HepG2 (cell line): ENCODE measurements at regions not wholly inside any gene's neighbourhood (a gene's known extent, or its start where the extent isn't known, plus 50 kb on each side); places are given as distances from the start of the nearest gene placed in this dataset.

Experiments
- ARHGAP35 ChIP-seq: sonication (generic); formaldehyde crosslinking; IDR thresholded peaks from 2 replicates; pipeline ENCODE4 v1.9.0; 2022; ENCODE audit warnings: mild to moderate bottlenecking, inconsistent platforms, moderate library complexity, missing genetic modification reagents, borderline replicate concordance
- ATAD3A ChIP-seq: sonication (generic); formaldehyde crosslinking; IDR thresholded peaks from 2 replicates; pipeline ENCODE4 v1.4.0; 2020; ENCODE audit warnings: missing genetic modification reagents
- BRCA1 ChIP-seq: sonication (generic); formaldehyde crosslinking; IDR thresholded peaks from 2 replicates; pipeline ENCODE4 v1.4.0; 2020; ENCODE audit warnings: missing genetic modification reagents
- BRD4 ChIP-seq: sonication (generic); formaldehyde crosslinking; IDR thresholded peaks from 2 replicates; pipeline ENCODE4 v1.4.0; 2020; ENCODE audit warnings: missing genetic modification reagents
- ELF1 ChIP-seq: sonication (generic); formaldehyde crosslinking; IDR thresholded peaks from 2 replicates; pipeline ENCODE4 v1.4.0; 2020; ENCODE audit warnings: missing genetic modification reagents
- FOXK2 ChIP-seq: fragments of 450-650 bp; IDR thresholded peaks from 2 replicates; pipeline ENCODE4 v1.6.1; 2016
- KAT2B ChIP-seq: fragments of 150-350 bp; IDR thresholded peaks from 2 replicates; pipeline ENCODE4 v1.6.1; 2014; ENCODE audit warnings: low read depth, low read length, borderline replicate concordance
- KIAA2018 ChIP-seq: sonication (generic); formaldehyde crosslinking; IDR thresholded peaks from 2 replicates; pipeline ENCODE4 v1.5.0; 2020; ENCODE audit warnings: mild to moderate bottlenecking, missing genetic modification reagents, borderline replicate concordance
- KLF13 ChIP-seq: sonication (generic); formaldehyde crosslinking; IDR thresholded peaks from 2 replicates; pipeline ENCODE4 v1.4.0; 2020; ENCODE audit warnings: mild to moderate bottlenecking, missing genetic modification reagents
- MBNL3 ChIP-seq: fragments of 250-450 bp; sonication (Bioruptor Pico); conservative IDR thresholded peaks from 2 replicates; pipeline ENCODE4 v1.8.0; 2022; ENCODE audit warnings: mild to moderate bottlenecking, inconsistent platforms
- NCOA1 ChIP-seq: sonication (generic); formaldehyde crosslinking; IDR thresholded peaks from 2 replicates; pipeline ENCODE4 v1.9.0; 2021; ENCODE audit warnings: missing genetic modification reagents
- RORA ChIP-seq: sonication (generic); formaldehyde crosslinking; IDR thresholded peaks from 2 replicates; pipeline ENCODE4 v1.5.0; 2020; ENCODE audit warnings: mild to moderate bottlenecking, missing genetic modification reagents, moderate library complexity
- SCMH1 ChIP-seq: sonication (generic); formaldehyde crosslinking; IDR thresholded peaks from 2 replicates; pipeline ENCODE4 v1.9.0; 2021; ENCODE audit warnings: missing genetic modification reagents, mild to moderate bottlenecking, borderline replicate concordance
- SETDB1 ChIP-seq: sonication (generic); formaldehyde crosslinking; IDR thresholded peaks from 2 replicates; pipeline ENCODE4 v1.5.1; 2020; ENCODE audit warnings: missing genetic modification reagents, mild to moderate bottlenecking, borderline replicate concordance
- SMARCE1 ChIP-seq: fragments of 450-650 bp; IDR thresholded peaks from 2 replicates; pipeline ENCODE4 v1.6.1; 2017; ENCODE audit warnings: borderline replicate concordance
- TGIF2 ChIP-seq: IDR thresholded peaks from 2 replicates; pipeline ENCODE4 v1.6.1; 2016; ENCODE audit warnings: control low read depth, missing compliant biosample characterization
- ZBTB8A ChIP-seq: sonication (generic); formaldehyde crosslinking; IDR thresholded peaks from 2 replicates; pipeline ENCODE4 v1.4.0; 2020; ENCODE audit warnings: mild to moderate bottlenecking, low read depth, missing genetic modification reagents, borderline replicate concordance
- ZFY ChIP-seq: sonication (generic); formaldehyde crosslinking; IDR thresholded peaks from 2 replicates; pipeline ENCODE4 v1.4.0; 2020; ENCODE audit warnings: missing genetic modification reagents
- ZKSCAN8 ChIP-seq: IDR thresholded peaks from 2 replicates; pipeline ENCODE4 v1.6.1; 2016; ENCODE audit warnings: borderline replicate concordance, missing genetic modification reagents, missing compliant biosample characterization
- ZNF160 ChIP-seq: sonication (generic); formaldehyde crosslinking; IDR thresholded peaks from 2 replicates; pipeline ENCODE4 v1.8.0; 2022; ENCODE audit warnings: mild to moderate bottlenecking, inconsistent platforms, missing genetic modification reagents
- ZNF337 ChIP-seq: sonication (generic); formaldehyde crosslinking; IDR thresholded peaks from 2 replicates; pipeline ENCODE4 v1.5.1; 2020; ENCODE audit warnings: missing genetic modification reagents, low read depth, mild to moderate bottlenecking, borderline replicate concordance
- ZNF607 ChIP-seq: sonication (generic); formaldehyde crosslinking; IDR thresholded peaks from 2 replicates; pipeline ENCODE4 v1.5.1; 2020; ENCODE audit warnings: missing genetic modification reagents, mild to moderate bottlenecking, borderline replicate concordance
- ZNF780A ChIP-seq: sonication (generic); formaldehyde crosslinking; IDR thresholded peaks from 2 replicates; pipeline ENCODE4 v1.8.0; 2022; ENCODE audit warnings: mild to moderate bottlenecking, missing genetic modification reagents, moderate library complexity
- TF ChIP-seq, protein P1 (sequence below): sonication (generic); formaldehyde crosslinking; IDR thresholded peaks from 2 replicates; pipeline ENCODE4 v1.5.0; 2020; ENCODE audit warnings: missing genetic modification reagents, mild to moderate bottlenecking, borderline replicate concordance

GRCh38 chr14:54138354-54139038 lies 181.9 kb upstream of the BMP4 start (continued):
- TF ChIP-seq KIAA2018 (CRISPR knock-in tag): no peak
- TF ChIP-seq BRD4: peak; percentile 72; the same call in 1 of the 2 replicates
- no peak for TF ChIP-seq SETDB1
- no peak for TF ChIP-seq ZNF780A
- peak; percentile 71; the same call in 1 of the 2 replicates for TF ChIP-seq TGIF2 (CRISPR knock-in tag)
- TF ChIP-seq, protein P1, sequence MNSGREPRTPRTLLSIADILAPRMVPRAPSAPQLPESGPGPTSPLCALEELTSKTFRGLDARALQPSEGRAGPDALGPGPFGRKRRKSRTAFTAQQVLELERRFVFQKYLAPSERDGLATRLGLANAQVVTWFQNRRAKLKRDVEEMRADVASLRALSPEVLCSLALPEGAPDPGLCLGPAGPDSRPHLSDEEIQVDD (CRISPR knock-in tag): no peak
- peak; percentile 89 for TF ChIP-seq ZKSCAN8 (CRISPR knock-in tag)
- TF ChIP-seq KAT2B: peak; percentile 9; the same call in 1 of the 2 replicates
- TF ChIP-seq KLF13 (CRISPR knock-in tag): no peak
- TF ChIP-seq RORA (CRISPR knock-in tag): no peak
- TF ChIP-seq SMARCE1: no peak
- TF ChIP-seq ZFY: peak; percentile 41
- peak; percentile 84; the same call in 1 of the 2 replicates for TF ChIP-seq NCOA1 (CRISPR knock-in tag)
- no peak for TF ChIP-seq ZNF607
- peak; percentile 79 for TF ChIP-seq FOXK2
- TF ChIP-seq BRCA1 (CRISPR knock-in tag): peak; percentile 66; the same call in 1 of the 2 replicates
- no peak for TF ChIP-seq SCMH1 (CRISPR knock-in tag)
- TF ChIP-seq ATAD3A (CRISPR knock-in tag): no peak
- no peak for TF ChIP-seq ZNF160 (CRISPR knock-in tag)
- TF ChIP-seq MBNL3 (CRISPR knock-in tag): no peak
- TF ChIP-seq ZNF337 (CRISPR knock-in tag): no peak
- TF ChIP-seq ARHGAP35 (CRISPR knock-in tag): no peak
- no peak for TF ChIP-seq ZBTB8A (CRISPR knock-in tag)
- TF ChIP-seq ELF1 (CRISPR knock-in tag): peak; percentile 63; the same call in 1 of the 2 replicates
